T follicular helper cell (primary cell): ENCODE measurements at regions not wholly inside any gene's neighbourhood (a gene's known extent, or its start where the extent isn't known, plus 50 kb on each side); places are given as distances from the start of the nearest gene placed in this dataset.
"Not testable (repeated sequence)": the region's sequence is repeated elsewhere in the genome, so short reads cannot be mapped to it uniquely, and the experiment has no call there.

ENCODE experiments used
- DNase-seq: peaks from one replicate; pipeline ENCODE4 v3.0.0-alpha.2; 2020; ENCODE audit warnings: low read depth

GRCh38 chr1:221965252-221965651 lies 223.4 kb upstream of the DUSP10 start:
- DNase-seq, result no peak

- no peak for DNase-seq
Measured at GRCh38 chr1:221963742-221964141, 221.9 kb upstream of the DUSP10 start.

GRCh38 chr1:221962385-221962784 lies 220.5 kb upstream of the DUSP10 start:
- no peak for DNase-seq

GRCh38 chr1:221961532-221962292 lies 219.8 kb upstream of the DUSP10 start:
- DNase-seq, result no peak

- DNase-seq, result not testable (repeated sequence)
Measured at GRCh38 chr1:221958161-221958562, 216.3 kb upstream of the DUSP10 start.

- not testable (repeated sequence) for DNase-seq
Measured at GRCh38 chr1:221957350-221957749, 215.5 kb upstream of the DUSP10 start.

GRCh38 chr1:221949996-221950395 lies 208.1 kb upstream of the DUSP10 start:
- no peak for DNase-seq

GRCh38 chr1:221948459-221948858 lies 206.6 kb upstream of the DUSP10 start:
- DNase-seq, result no peak

- no peak for DNase-seq
Measured at GRCh38 chr1:221947731-221948130, 205.8 kb upstream of the DUSP10 start.

GRCh38 chr1:221946768-221947167 lies 204.9 kb upstream of the DUSP10 start:
- DNase-seq, result no peak

- no peak for DNase-seq
Measured at GRCh38 chr1:221945669-221946068, 203.8 kb upstream of the DUSP10 start.

- DNase-seq, result no peak
Measured at GRCh38 chr1:221944247-221944870, 202.5 kb upstream of the DUSP10 start.

GRCh38 chr1:221940631-221941030 lies 198.7 kb upstream of the DUSP10 start:
- DNase-seq, result no peak

- DNase-seq, result no peak
Measured at GRCh38 chr1:221939607-221940006, 197.7 kb upstream of the DUSP10 start.

GRCh38 chr1:221937155-221937953 lies 195.5 kb upstream of the DUSP10 start:
- DNase-seq, result no peak

GRCh38 chr1:221933814-221934213 lies 191.9 kb upstream of the DUSP10 start:
- DNase-seq, result no peak

GRCh38 chr1:221926441-221926840 lies 184.6 kb upstream of the DUSP10 start:
- no peak for DNase-seq

- DNase-seq, result no peak
Measured at GRCh38 chr1:221925947-221926346, 184.1 kb upstream of the DUSP10 start.

GRCh38 chr1:221923929-221924598 lies 182.2 kb upstream of the DUSP10 start:
- no peak for DNase-seq

- DNase-seq, result no peak
Measured at GRCh38 chr1:221921936-221922335, 180.0 kb upstream of the DUSP10 start.

- no peak for DNase-seq
Measured at GRCh38 chr1:221919743-221920142, 177.9 kb upstream of the DUSP10 start.

GRCh38 chr1:221919341-221919740 lies 177.5 kb upstream of the DUSP10 start:
- no peak for DNase-seq
